Right lobe of liver (tissue), 6 donors: ENCODE measurements at regions not wholly inside any gene's neighbourhood (a gene's known extent, or its start where the extent isn't known, plus 50 kb on each side); places are given as distances from the start of the nearest gene placed in this dataset.
A peak's percentile ranks its signal among the peaks of the same experiment; 100 is the strongest.

Source experiments
- ATAC-seq, 4 donors: fragments of 200-7000 bp; cut with Tn5 transposase; one replicate each; pipeline ENCODE4 v1.9.1; 2020; ENCODE audit warnings: mild to moderate bottlenecking in 4 of 4, moderate library complexity in 4 of 4
- DNase-seq, 3 donors: peaks; one replicate each; pipeline ENCODE4 v3.0.0-alpha.2; 2020
- H3K27ac ChIP-seq, 3 donors: fragments of 200-600 bp; one replicate each; pipeline ENCODE4 v1.8.0; 2022
- H3K27me3 ChIP-seq, 2 donors: fragments of 200-600 bp; one replicate each; pipeline ENCODE4 v1.8.0; 2022
- H3K36me3 ChIP-seq, 4 donors: fragments of 200-600 bp; sonication (generic) in 1 of 4; one replicate each; pipeline versions ENCODE4 v1.5.1 to v1.8.0; 2017 to 2022; ENCODE audit warnings: control low read depth in 1 of 4
- H3K4me1 ChIP-seq, 4 donors: fragments of 200-600 bp; sonication (generic) in 1 of 4; one replicate each; pipeline versions ENCODE4 v1.5.1 to v1.8.0; 2017 to 2022; ENCODE audit warnings: control low read depth in 1 of 4
- H3K4me3 ChIP-seq, 3 donors: fragments of 200-600 bp; one replicate each; pipeline ENCODE4 v1.8.0; 2022
- H3K9me3 ChIP-seq, 4 donors: fragments of 200-600 bp; sonication (generic) in 1 of 4; one replicate each; pipeline versions ENCODE4 v1.5.1 to v1.8.0; 2017 to 2022; ENCODE audit warnings: control low read depth in 1 of 4
- POLR2A ChIP-seq: fragments of 450-650 bp; IDR thresholded peaks from one replicate; pipeline ENCODE4 v1.6.1; 2017; ENCODE audit warnings: antibody characterized with exemption, mild to moderate bottlenecking
- WGBS: methylation state at CpG from one replicate; pipeline ENCODE4 v1.1.6; 2018; ENCODE audit warnings: low coverage, low lambda C conversion rate; ENCODE audit not compliant: insufficient coverage; ENCODE audit errors: missing lambda C conversion rate; 5-methylcytosine and 5-hydroxymethylcytosine counted together
- intact Hi-C, 2 donors: fragments of 100-400 bp; cut with DNase I; formaldehyde crosslinking; loops; one replicate each; pipeline versions ENCODE4 v1.11.2 to v1.14.1; 2022
- TF ChIP-seq, protein P1 (sequence below), 4 donors: fragments of 200-600 bp in 3 of 4; fragments of 450-650 bp in 1 of 4; IDR thresholded peaks; one replicate each; pipeline versions ENCODE4 v1.5.1 to v1.8.0; 2016 to 2022; ENCODE audit warnings: antibody characterized with exemption in 4 of 4, mild to moderate bottlenecking in 2 of 4
- donor health status: DM: no; HTN: yes; CAD: no.
- donor health status: DM: no; HTN: no; CAD: no.
- donor health status: DM: no; HTN: no; CAD: no.
- donor health status: DM: no; HTN: yes; CAD: no.
- donor health status: DM: no; HTN: yes; CAD: no.

DNA sequence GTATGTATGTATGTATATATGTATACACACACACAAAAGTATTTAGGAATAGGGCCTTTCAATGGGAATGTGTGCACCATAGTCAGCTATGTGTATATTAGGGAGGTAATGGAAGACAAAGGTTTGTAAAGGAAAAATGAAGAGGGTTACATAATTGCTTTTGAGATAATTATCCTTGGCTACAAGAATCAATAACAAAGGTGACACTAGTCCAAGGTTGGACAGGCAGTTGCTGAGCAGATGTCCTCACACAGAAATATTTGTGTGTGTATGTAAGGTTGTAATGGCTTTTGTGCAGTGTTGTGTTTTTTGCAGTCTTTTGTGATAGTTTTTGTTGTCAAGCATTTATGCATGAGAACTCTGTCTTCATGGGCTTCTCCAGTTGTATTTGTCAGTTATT, 157.9 kb upstream of the MARCKS start:
- TF ChIP-seq POLR2A, result no peak
- TF ChIP-seq, protein P1, sequence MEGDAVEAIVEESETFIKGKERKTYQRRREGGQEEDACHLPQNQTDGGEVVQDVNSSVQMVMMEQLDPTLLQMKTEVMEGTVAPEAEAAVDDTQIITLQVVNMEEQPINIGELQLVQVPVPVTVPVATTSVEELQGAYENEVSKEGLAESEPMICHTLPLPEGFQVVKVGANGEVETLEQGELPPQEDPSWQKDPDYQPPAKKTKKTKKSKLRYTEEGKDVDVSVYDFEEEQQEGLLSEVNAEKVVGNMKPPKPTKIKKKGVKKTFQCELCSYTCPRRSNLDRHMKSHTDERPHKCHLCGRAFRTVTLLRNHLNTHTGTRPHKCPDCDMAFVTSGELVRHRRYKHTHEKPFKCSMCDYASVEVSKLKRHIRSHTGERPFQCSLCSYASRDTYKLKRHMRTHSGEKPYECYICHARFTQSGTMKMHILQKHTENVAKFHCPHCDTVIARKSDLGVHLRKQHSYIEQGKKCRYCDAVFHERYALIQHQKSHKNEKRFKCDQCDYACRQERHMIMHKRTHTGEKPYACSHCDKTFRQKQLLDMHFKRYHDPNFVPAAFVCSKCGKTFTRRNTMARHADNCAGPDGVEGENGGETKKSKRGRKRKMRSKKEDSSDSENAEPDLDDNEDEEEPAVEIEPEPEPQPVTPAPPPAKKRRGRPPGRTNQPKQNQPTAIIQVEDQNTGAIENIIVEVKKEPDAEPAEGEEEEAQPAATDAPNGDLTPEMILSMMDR (IDR thresholded peaks at IDR 0.05), result no peak
- Histone ChIP-seq H3K36me3 (no peaks in the 10 kb centered on the region), H3K9me3 (no peaks in the 10 kb centered on the region), H3K4me1 (peaks cover 0 to 7% (median 3%) of the 10 kb centered on the region in 4 donors), H3K27me3 (no peaks in the 10 kb centered on the region), H3K27ac (no peak overlapping the region), H3K4me3 (no peak overlapping the region)
- DNase-seq (no peak), ATAC-seq (peak in 2 of 4 donors; percentile 8 to 22)
- intact Hi-C loops, result no loop called here

GRCh38 chr6:113701552-113702254, 155.4 kb upstream of the MARCKS start:
- Histone ChIP-seq H3K36me3 (no peaks in the 10 kb centered on the region), H3K4me1 (peaks cover 0 to 7% (median 3%) of the 10 kb centered on the region in 4 donors), H3K9me3 (no peaks in the 10 kb centered on the region), H3K27ac (peak overlapping the region in 1 of 3 donors; percentile 56), H3K4me3 (no peak overlapping the region), H3K27me3 (no peaks in the 10 kb centered on the region)
- TF ChIP-seq POLR2A, result no peak
- TF ChIP-seq, protein P1 (IDR thresholded peaks at IDR 0.05), result no peak
- DNase-seq (no peak), ATAC-seq (peak; percentile 76 to 91 (median 88))
- intact Hi-C loops, result no loop called here
- 18% methylated on average over 4 of the region's 4 CpGs for WGBS

- intact Hi-C loops, result no loop called here
- Histone ChIP-seq H3K4me3 (no peak overlapping the region), H3K27me3 (no peaks in the 10 kb centered on the region), H3K27ac (no peak overlapping the region), H3K9me3 (no peaks in the 10 kb centered on the region), H3K36me3 (no peaks in the 10 kb centered on the region), H3K4me1 (peaks cover 0 to 1% (median 0%) of the 10 kb centered on the region in 4 donors)
- no peak for ATAC-seq
- TF ChIP-seq, protein P1 (IDR thresholded peaks at IDR 0.05), result no peak
- TF ChIP-seq POLR2A, result no peak
- WGBS, result no CpG with 5 or more reads among the region's 3 CpGs
- DNase-seq, result no peak
These were observed 150.0 kb upstream of the MARCKS start for GRCh38 chr6:113707194-113707593.

DNA sequence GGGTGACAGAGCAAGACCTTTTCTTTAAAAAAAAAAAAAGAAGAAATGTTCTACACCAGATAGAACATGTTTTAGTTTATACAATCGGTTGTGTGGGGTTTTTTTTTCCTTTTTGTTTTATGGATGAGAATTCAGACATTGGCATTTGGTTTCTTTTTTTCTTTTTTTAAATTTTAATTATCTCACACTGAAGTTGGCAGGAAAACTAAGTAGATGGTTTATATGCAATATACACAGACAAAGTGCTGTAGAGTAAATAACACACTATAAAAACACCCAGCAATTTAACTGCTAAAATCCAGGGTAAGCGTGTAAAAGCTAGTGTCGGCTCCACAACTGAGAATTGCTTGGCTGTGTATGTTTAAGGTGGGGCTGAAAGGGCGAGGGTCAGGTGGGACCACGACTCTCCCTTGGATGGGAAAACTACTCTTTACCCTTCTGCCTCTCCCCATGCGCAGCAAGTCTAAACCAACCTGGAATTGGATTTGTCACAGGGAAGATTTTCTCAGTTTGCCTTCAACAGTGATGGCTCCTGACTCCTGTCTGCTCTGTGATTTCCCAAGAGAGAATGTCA, 147.1 kb upstream of the MARCKS start:
- no peaks in the 10 kb centered on the region for H3K4me1 ChIP-seq
- H3K27ac ChIP-seq, result no peak overlapping the region
- ATAC-seq (no peak), DNase-seq (no peak)
- no peaks in the 10 kb centered on the region for H3K9me3 ChIP-seq
- H3K36me3 ChIP-seq, result no peaks in the 10 kb centered on the region
- TF ChIP-seq, protein P1 (IDR thresholded peaks at IDR 0.05), result no peak
- no peak for TF ChIP-seq POLR2A
- intact Hi-C loops, result no loop called here
- H3K27me3 ChIP-seq, result no peaks in the 10 kb centered on the region
- no peak overlapping the region for H3K4me3 ChIP-seq
- 56% methylated on average over 6 of the region's 6 CpGs for WGBS
